Neural cell (in vitro differentiated cells): ENCODE measurements at regions not wholly inside any gene's neighbourhood (a gene's known extent, or its start where the extent isn't known, plus 50 kb on each side); places are given as distances from the start of the nearest gene placed in this dataset.

Experiments
- H2AFZ ChIP-seq: fragments of 200-600, 300-800 bp; sonication (generic), shearing (Covaris generic); 2 replicates; pipeline ENCODE4 v1.6.0; 2014; ENCODE audit warnings: low read depth, mild to moderate bottlenecking, antibody characterized with exemption, low read length, moderate library complexity
- H3F3A ChIP-seq: fragments of 200-600 bp; shearing (Covaris generic); 2 replicates; pipeline ENCODE4 v1.6.1; 2016; ENCODE audit warnings: mild to moderate bottlenecking, moderate library complexity, mixed read lengths, antibody characterized with exemption, low read length; ENCODE audit not compliant: insufficient read depth, poor library complexity, severe bottlenecking
- H3K27ac ChIP-seq: fragments of 200-600, 300-800 bp; sonication (generic), shearing (Covaris generic); 2 replicates; pipeline ENCODE4 v1.5.1; 2014; ENCODE audit warnings: mild to moderate bottlenecking, low read length, moderate library complexity
- H3K27me3 ChIP-seq: fragments of 300-800, 200-600 bp; sonication (generic), shearing (Covaris generic); 2 replicates; pipeline ENCODE4 v1.6.0; 2014; ENCODE audit warnings: mild to moderate bottlenecking, low read depth, low read length, moderate library complexity; ENCODE audit not compliant: insufficient read depth
- H3K36me3 ChIP-seq: fragments of 300-800, 200-600 bp; sonication (generic), shearing (Covaris generic); 2 replicates; pipeline ENCODE4 v1.5.1; 2014; ENCODE audit warnings: mild to moderate bottlenecking, antibody characterized with exemption, low read length, moderate library complexity; ENCODE audit not compliant: insufficient read depth
- H3K4me2 ChIP-seq: fragments of 300-800, 200-600 bp; sonication (generic), shearing (Covaris generic); 2 replicates; pipeline ENCODE4 v1.6.0; 2014; ENCODE audit warnings: mild to moderate bottlenecking, low read length
- H3K4me3 ChIP-seq: fragments of 300-800, 200-600 bp; sonication (generic), shearing (Covaris generic); 2 replicates; pipeline ENCODE4 v1.5.1; 2014; ENCODE audit warnings: mild to moderate bottlenecking, low read length, moderate library complexity
- H3K79me2 ChIP-seq: fragments of 200-600 bp; shearing (Covaris generic); replicated peaks from 2 replicates; pipeline ENCODE4 v1.6.0; 2014; ENCODE audit warnings: mild to moderate bottlenecking, low read length, moderate library complexity; ENCODE audit not compliant: insufficient read depth
- H3K9ac ChIP-seq: fragments of 300-800, 200-600 bp; sonication (generic), shearing (Covaris generic); 2 replicates; pipeline ENCODE4 v1.6.1; 2016; ENCODE audit warnings: mild to moderate bottlenecking, low read length, mixed read lengths
- H3K9me2 ChIP-seq: fragments of 200-600 bp; shearing (Covaris generic); 2 replicates; pipeline ENCODE4 v1.6.1; 2016; ENCODE audit warnings: mild to moderate bottlenecking, low read length, mixed read lengths; ENCODE audit not compliant: insufficient read depth
- H3K9me3 ChIP-seq: fragments of 200-600, 300-800 bp; sonication (generic), shearing (Covaris generic); 2 replicates; pipeline ENCODE4 v1.6.1; 2016; ENCODE audit warnings: mild to moderate bottlenecking, mixed run types, low read length, moderate library complexity, mixed read lengths
- H4K20me1 ChIP-seq: fragments of 200-600 bp; shearing (Covaris generic); 2 replicates; pipeline ENCODE4 v1.6.1; 2016; ENCODE audit warnings: mild to moderate bottlenecking, mixed run types; ENCODE audit not compliant: insufficient read depth
- CTCF ChIP-seq: fragments of 450-650 bp; IDR thresholded peaks from 2 replicates; pipeline ENCODE4 v1.5.1; 2014; ENCODE audit warnings: antibody characterized with exemption, mild to moderate bottlenecking, moderate library complexity; ENCODE audit not compliant: poor library complexity, severe bottlenecking
- EP300 ChIP-seq: fragments of 450-650 bp; conservative IDR thresholded peaks from 2 replicates; pipeline ENCODE4 v1.6.1; 2014; ENCODE audit warnings: antibody characterized with exemption, mild to moderate bottlenecking, moderate library complexity; ENCODE audit not compliant: poor library complexity, severe bottlenecking
- EZH2 ChIP-seq: fragments of 200-600, 300-800 bp; shearing (Covaris generic), sonication (generic); IDR thresholded peaks from 2 replicates; pipeline ENCODE4 v1.6.1; 2014; ENCODE audit warnings: antibody characterized with exemption, low read length, borderline replicate concordance, mild to moderate bottlenecking; ENCODE audit not compliant: insufficient read depth, poor library complexity, severe bottlenecking
- MXI1 ChIP-seq: fragments of 450-650 bp; conservative IDR thresholded peaks from 2 replicates; pipeline ENCODE4 v1.6.1; 2014; ENCODE audit warnings: antibody characterized with exemption, mild to moderate bottlenecking; ENCODE audit not compliant: poor library complexity, severe bottlenecking
- POLR2AphosphoS5 ChIP-seq: IDR thresholded peaks from 2 replicates; pipeline ENCODE4 v1.6.1; 2012
- RAD21 ChIP-seq: fragments of 450-650 bp; conservative IDR thresholded peaks from 2 replicates; pipeline ENCODE4 v1.6.1; 2014; ENCODE audit warnings: antibody characterized with exemption, mild to moderate bottlenecking, moderate library complexity
- REST ChIP-seq: IDR thresholded peaks from 2 replicates; pipeline ENCODE4 v1.6.1; 2012; ENCODE audit warnings: borderline replicate concordance
- SMC3 ChIP-seq: fragments of 450-650 bp; conservative IDR thresholded peaks from 2 replicates; pipeline ENCODE4 v1.6.1; 2014; ENCODE audit warnings: antibody characterized with exemption, mild to moderate bottlenecking, moderate library complexity; ENCODE audit not compliant: poor library complexity
- TAF1 ChIP-seq: IDR thresholded peaks from 2 replicates; pipeline ENCODE4 v1.6.1; 2012; ENCODE audit warnings: low read depth

DNA sequence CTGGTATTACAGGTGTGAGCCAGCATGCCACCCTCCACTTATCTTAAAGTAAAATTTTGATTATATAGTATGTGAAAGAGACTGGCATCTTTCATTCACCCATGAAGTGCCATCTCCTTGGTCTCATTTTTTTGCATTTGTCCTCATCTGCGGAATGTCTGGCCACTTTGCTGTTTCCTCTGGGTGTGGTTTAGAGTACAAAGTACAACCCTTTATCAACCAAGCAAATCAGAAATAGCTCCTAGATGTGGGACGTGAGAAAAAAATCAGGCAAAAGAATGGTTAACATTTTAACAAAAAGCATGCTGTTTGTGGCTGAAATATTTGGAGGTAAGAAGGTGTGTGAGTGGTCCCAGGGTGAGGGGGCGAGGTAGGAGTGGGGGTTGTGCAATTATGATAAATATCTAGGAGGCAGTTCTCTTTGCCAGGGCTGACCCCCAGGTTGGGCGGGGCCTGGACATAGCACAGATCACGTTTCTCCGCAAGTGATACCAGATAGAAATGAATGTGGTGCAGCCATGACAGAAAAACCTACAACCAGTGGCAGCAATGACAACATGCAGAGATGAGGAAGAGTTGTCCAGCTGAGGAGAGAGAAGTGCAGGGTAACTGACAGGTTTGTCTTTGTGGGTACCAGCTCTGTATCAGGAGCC is 115.8 kb upstream of the SERTAD2 start:
- Histone ChIP-seq H3K79me2 (no peaks in the 10 kb centered on the region), H3K9me3 (no peaks in the 10 kb centered on the region), H3K9ac (no peak overlapping the region), H3K36me3 (no peaks in the 10 kb centered on the region), H2AFZ (no peak overlapping the region), H3K9me2 (no peaks in the 10 kb centered on the region), H4K20me1 (no peaks in the 10 kb centered on the region), H3K27ac (no peak overlapping the region), H3K4me2 (no peak overlapping the region), H3K27me3 (no peaks in the 10 kb centered on the region), H3F3A (no peaks in the 10 kb centered on the region), H3K4me3 (no peak overlapping the region)
- no peak for TF ChIP-seq SMC3
- no peak for TF ChIP-seq TAF1
- no peak for TF ChIP-seq EZH2
- TF ChIP-seq EP300 = no peak
- TF ChIP-seq REST = no peak
- TF ChIP-seq POLR2AphosphoS5 = no peak
- TF ChIP-seq CTCF = no peak
- no peak for TF ChIP-seq RAD21
- no peak for TF ChIP-seq MXI1

- Histone ChIP-seq H3F3A (no peaks in the 10 kb centered on the region), H3K4me3 (no peak overlapping the region), H3K9me2 (no peaks in the 10 kb centered on the region), H3K9me3 (no peaks in the 10 kb centered on the region), H3K4me2 (no peak overlapping the region), H4K20me1 (no peaks in the 10 kb centered on the region), H3K36me3 (no peaks in the 10 kb centered on the region), H3K27ac (no peak overlapping the region), H3K9ac (no peak overlapping the region), H3K27me3 (no peaks in the 10 kb centered on the region), H2AFZ (no peak overlapping the region), H3K79me2 (no peaks in the 10 kb centered on the region)
- TF ChIP-seq EZH2 = no peak
- no peak for TF ChIP-seq CTCF
- no peak for TF ChIP-seq RAD21
- TF ChIP-seq MXI1 = no peak
- TF ChIP-seq SMC3 = no peak
- no peak for TF ChIP-seq POLR2AphosphoS5
- no peak for TF ChIP-seq EP300
- TF ChIP-seq REST = no peak
- TF ChIP-seq TAF1 = no peak
Observed at GRCh38 chr2:64770137-64770780, 116.5 kb upstream of the SERTAD2 start.
